Fibroblast of gingiva (primary cell): ENCODE measurements at regions not wholly inside any gene's neighbourhood (a gene's known extent, or its start where the extent isn't known, plus 50 kb on each side); places are given as distances from the start of the nearest gene placed in this dataset.

ENCODE experiments used
- DNase-seq: peaks from one replicate; pipeline ENCODE4 v3.0.0-alpha.2; 2011; ENCODE audit warnings: low read depth

- DNase-seq, result no peak
Measured at GRCh38 chr3:155029941-155030340, 50.2 kb upstream of the MME start.

GRCh38 chr3:155026999-155027591 is 53.0 kb upstream of the MME start:
- peak; percentile 86 for DNase-seq

- no peak for DNase-seq
Measured at GRCh38 chr3:155024006-155024638, 56.0 kb upstream of the MME start.

- DNase-seq, result no peak
Measured at GRCh38 chr3:155022896-155023295, 57.2 kb upstream of the MME start.

- peak; percentile 12 for DNase-seq
Measured at GRCh38 chr3:155019575-155019974, 60.5 kb upstream of the MME start.

GRCh38 chr3:155018621-155019330 is 61.3 kb upstream of the MME start:
- no peak for DNase-seq

GRCh38 chr3:155015776-155016436 is 64.2 kb upstream of the MME start:
- DNase-seq, result no peak

GRCh38 chr3:155014953-155015352 is 65.2 kb upstream of the MME start:
- DNase-seq, result no peak

GRCh38 chr3:155013427-155013826 is 66.7 kb upstream of the MME start:
- no peak for DNase-seq

- no peak for DNase-seq
Measured at GRCh38 chr3:155012584-155012983, 67.5 kb upstream of the MME start.

GRCh38 chr3:155010416-155010815 is 69.7 kb upstream of the MME start:
- DNase-seq, result no peak

GRCh38 chr3:155009217-155009616 is 70.9 kb upstream of the MME start:
- no peak for DNase-seq

GRCh38 chr3:155007729-155008128 is 72.4 kb upstream of the MME start:
- no peak for DNase-seq

- no peak for DNase-seq
Measured at GRCh38 chr3:155001289-155002010, 78.7 kb upstream of the MME start.

- no peak for DNase-seq
Measured at GRCh38 chr3:154992655-154993054, 87.5 kb upstream of the MME start.

GRCh38 chr3:154990543-154990942 is 89.6 kb upstream of the MME start:
- no peak for DNase-seq

GRCh38 chr3:154987846-154988245 is 92.3 kb upstream of the MME start:
- DNase-seq, result no peak

GRCh38 chr3:154981664-154982063 is 98.5 kb upstream of the MME start:
- DNase-seq, result no peak

GRCh38 chr3:154981201-154981600 is 98.9 kb upstream of the MME start:
- peak; percentile 50 for DNase-seq

GRCh38 chr3:154979331-154979730 is 100.8 kb upstream of the MME start:
- no peak for DNase-seq

GRCh38 chr3:154977666-154978065 is 102.5 kb upstream of the MME start:
- peak; percentile 21 for DNase-seq
